Esophagus muscularis mucosa (tissue), 4 donors: ENCODE measurements at regions not wholly inside any gene's neighbourhood (a gene's known extent, or its start where the extent isn't known, plus 50 kb on each side); places are given as distances from the start of the nearest gene placed in this dataset.

ENCODE experiments used
- DNase-seq: peaks from one replicate; pipeline ENCODE4 v3.0.0-alpha.2; 2017; ENCODE audit errors: extremely low spot score
- H3K27ac ChIP-seq, 4 donors: fragments of 200-600 bp; sonication (generic); replicated peaks in 1 of 4; 1 replicate in 3 of 4; 2 replicates in 1 of 4; pipeline ENCODE4 v1.5.1; 2016 to 2019; ENCODE audit warnings: mild to moderate bottlenecking in 1 of 4
- H3K27me3 ChIP-seq, 4 donors: fragments of 200-600 bp; sonication (generic); one replicate each; pipeline versions ENCODE4 v1.5.1 to v1.6.0; 2016 to 2019
- H3K36me3 ChIP-seq, 4 donors: fragments of 200-600 bp; sonication (generic); one replicate each; pipeline ENCODE4 v1.5.1; 2016 to 2019
- H3K4me1 ChIP-seq, 4 donors: fragments of 200-600 bp; sonication (generic); one replicate each; pipeline ENCODE4 v1.5.1; 2016 to 2019
- H3K4me3 ChIP-seq, 4 donors: fragments of 200-600 bp; sonication (generic); 1 replicate in 2 of 4; 2 replicates in 2 of 4; pipeline ENCODE4 v1.5.1; 2016 to 2019; ENCODE audit warnings: mild to moderate bottlenecking in 4 of 4, moderate library complexity in 1 of 4
- H3K9me3 ChIP-seq, 4 donors: fragments of 200-600 bp; sonication (generic); 1 replicate in 3 of 4; 2 replicates in 1 of 4; pipeline ENCODE4 v1.5.1; 2016 to 2019
- EP300 ChIP-seq: sonication (generic); formaldehyde crosslinking; IDR thresholded peaks from one replicate; pipeline ENCODE4 v1.6.1; 2017; ENCODE audit warnings: antibody characterized with exemption
- POLR2A ChIP-seq: fragments of 450-650 bp; IDR thresholded peaks from one replicate; pipeline ENCODE4 v1.6.1; 2017; ENCODE audit warnings: antibody characterized with exemption, moderate library complexity, mild to moderate bottlenecking, low read depth
- POLR2AphosphoS5 ChIP-seq, 2 donors: sonication (generic); formaldehyde crosslinking; IDR thresholded peaks; one replicate each; pipeline ENCODE4 v1.6.1; 2017; ENCODE audit warnings: antibody characterized with exemption in 2 of 2
- WGBS: methylation state at CpG from one replicate; pipeline ENCODE4 v1.1.5; 2018; 5-methylcytosine and 5-hydroxymethylcytosine counted together
- intact Hi-C: fragments of 100-400 bp; cut with DNase I; formaldehyde crosslinking; loops from one replicate; pipeline ENCODE4 v1.15.1; 2023
- TF ChIP-seq, protein P1 (sequence below), 3 experiments: fragments of 200-600 bp in 2 of 3; fragments of 450-650 bp in 1 of 3; sonication (generic) in 2 of 3; IDR thresholded peaks; one replicate each; pipeline ENCODE4 v1.5.1; 2017 to 2019; ENCODE audit warnings: antibody characterized with exemption in 3 of 3, mild to moderate bottlenecking in 2 of 3, moderate library complexity in 1 of 3

GRCh38 chr3:23667536-23668429 is 138.0 kb upstream of the UBE2E1 start:
- H3K9me3 ChIP-seq = no peaks in the 10 kb centered on the region
- TF ChIP-seq POLR2A = no peak
- TF ChIP-seq EP300 = no peak
- TF ChIP-seq POLR2AphosphoS5 (IDR thresholded peaks at IDR 0.05) = no peak
- TF ChIP-seq, protein P1, sequence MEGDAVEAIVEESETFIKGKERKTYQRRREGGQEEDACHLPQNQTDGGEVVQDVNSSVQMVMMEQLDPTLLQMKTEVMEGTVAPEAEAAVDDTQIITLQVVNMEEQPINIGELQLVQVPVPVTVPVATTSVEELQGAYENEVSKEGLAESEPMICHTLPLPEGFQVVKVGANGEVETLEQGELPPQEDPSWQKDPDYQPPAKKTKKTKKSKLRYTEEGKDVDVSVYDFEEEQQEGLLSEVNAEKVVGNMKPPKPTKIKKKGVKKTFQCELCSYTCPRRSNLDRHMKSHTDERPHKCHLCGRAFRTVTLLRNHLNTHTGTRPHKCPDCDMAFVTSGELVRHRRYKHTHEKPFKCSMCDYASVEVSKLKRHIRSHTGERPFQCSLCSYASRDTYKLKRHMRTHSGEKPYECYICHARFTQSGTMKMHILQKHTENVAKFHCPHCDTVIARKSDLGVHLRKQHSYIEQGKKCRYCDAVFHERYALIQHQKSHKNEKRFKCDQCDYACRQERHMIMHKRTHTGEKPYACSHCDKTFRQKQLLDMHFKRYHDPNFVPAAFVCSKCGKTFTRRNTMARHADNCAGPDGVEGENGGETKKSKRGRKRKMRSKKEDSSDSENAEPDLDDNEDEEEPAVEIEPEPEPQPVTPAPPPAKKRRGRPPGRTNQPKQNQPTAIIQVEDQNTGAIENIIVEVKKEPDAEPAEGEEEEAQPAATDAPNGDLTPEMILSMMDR (IDR thresholded peaks at IDR 0.05) = no peak
- 93% methylated on average over 6 of the region's 6 CpGs for WGBS
- peaks cover 0 to 8% (median 0%) of the 10 kb centered on the region in 4 donors for H3K27me3 ChIP-seq
- H3K27ac ChIP-seq = no peak overlapping the region
- no peak overlapping the region for H3K4me3 ChIP-seq
- intact Hi-C loops = no loop called here
- no peaks in the 10 kb centered on the region for H3K36me3 ChIP-seq
- no peak for DNase-seq
- H3K4me1 ChIP-seq = peaks cover 0 to 23% (median 14%) of the 10 kb centered on the region in 4 donors

GRCh38 chr3:23668430-23668904 is 137.3 kb upstream of the UBE2E1 start:
- Histone ChIP-seq H3K9me3 (no peaks in the 10 kb centered on the region), H3K27me3 (peaks cover 0 to 8% (median 0%) of the 10 kb centered on the region in 4 donors), H3K36me3 (no peaks in the 10 kb centered on the region), H3K4me1 (peaks cover 0 to 19% (median 13%) of the 10 kb centered on the region in 4 donors), H3K4me3 (no peak overlapping the region), H3K27ac (no peak overlapping the region)
- 45% methylated on average over 4 of the region's 4 CpGs for WGBS
- TF ChIP-seq, protein P1 (IDR thresholded peaks at IDR 0.05) = no peak
- TF ChIP-seq POLR2AphosphoS5 (IDR thresholded peaks at IDR 0.05) (no peak), POLR2A (no peak), EP300 (no peak)
- intact Hi-C loops = no loop called here
- DNase-seq = no peak

DNA sequence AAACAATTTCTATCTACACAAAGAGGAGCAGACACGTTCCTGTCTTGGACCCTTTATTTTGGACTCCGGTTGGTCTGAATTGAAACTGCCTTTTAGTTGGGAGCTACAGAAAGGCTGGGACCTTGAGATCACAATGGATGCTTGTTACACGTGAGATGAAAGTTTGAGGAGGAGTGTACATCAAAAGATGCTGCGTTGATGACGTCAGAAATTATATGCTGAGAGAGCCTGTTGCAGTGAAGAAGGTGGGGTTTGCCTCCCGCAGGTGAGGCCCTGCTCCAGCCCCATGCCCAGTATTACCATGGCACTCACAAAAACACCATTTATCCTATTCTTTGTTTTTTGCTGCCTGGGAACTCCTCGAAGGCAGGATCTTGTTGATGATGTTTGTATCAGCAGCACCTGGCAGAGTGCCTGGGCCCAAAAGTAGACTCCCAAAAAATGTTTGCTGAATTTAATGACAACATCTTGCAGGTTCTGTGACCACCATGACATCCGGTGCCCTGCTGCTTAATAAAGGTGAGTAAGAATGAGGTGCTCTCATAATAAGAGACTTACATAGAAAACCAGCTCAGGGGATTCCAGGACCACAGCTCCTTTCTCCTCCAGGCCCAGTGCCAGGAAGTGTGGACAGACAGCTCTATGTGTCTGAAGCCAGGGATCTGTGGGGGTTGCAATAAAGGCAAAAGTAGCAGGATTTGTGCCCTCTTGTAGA is 136.1 kb upstream of the UBE2E1 start:
- no peaks in the 10 kb centered on the region for H3K36me3 ChIP-seq
- WGBS = 95% methylated on average over 8 of the region's 8 CpGs
- TF ChIP-seq, protein P1 (IDR thresholded peaks at IDR 0.05) = no peak
- TF ChIP-seq POLR2AphosphoS5 (IDR thresholded peaks at IDR 0.05) = no peak
- no peak for TF ChIP-seq EP300
- no peak for TF ChIP-seq POLR2A
- H3K27me3 ChIP-seq = peaks cover 0 to 8% (median 0%) of the 10 kb centered on the region in 4 donors
- H3K9me3 ChIP-seq = no peaks in the 10 kb centered on the region
- intact Hi-C loops = no loop called here
- no peak overlapping the region for H3K27ac ChIP-seq
- no peak overlapping the region for H3K4me3 ChIP-seq
- DNase-seq = no peak
- peaks cover 0 to 12% (median 10%) of the 10 kb centered on the region in 4 donors for H3K4me1 ChIP-seq

GRCh38 chr3:23671851-23672589 is 133.7 kb upstream of the UBE2E1 start:
- H3K4me1 ChIP-seq = peaks cover 0 to 12% (median 10%) of the 10 kb centered on the region in 4 donors
- no peak for DNase-seq
- TF ChIP-seq, protein P1 (IDR thresholded peaks at IDR 0.05) = peak in 1 of 3 experiments; percentile 13
- no peak for TF ChIP-seq POLR2AphosphoS5 (IDR thresholded peaks at IDR 0.05)
- no peak for TF ChIP-seq EP300
- TF ChIP-seq POLR2A = no peak
- no peak overlapping the region for H3K27ac ChIP-seq
- intact Hi-C loops = no loop called here
- H3K4me3 ChIP-seq = peak overlapping the region; percentile 44 to 58 (median 50)
- H3K27me3 ChIP-seq = peaks cover 0 to 8% (median 0%) of the 10 kb centered on the region in 4 donors
- no peaks in the 10 kb centered on the region for H3K9me3 ChIP-seq
- no peaks in the 10 kb centered on the region for H3K36me3 ChIP-seq
- WGBS = 26% methylated on average over 38 of the region's 38 CpGs
